ENCODE measurements at regions not wholly inside any gene's neighbourhood (a gene's known extent, or its start where the extent isn't known, plus 50 kb on each side); places are given as distances from the start of the nearest gene placed in this dataset.

- TF ChIP-seq LEF1 (IDR thresholded peaks at IDR 0.05; ENCODE audit: borderline replicate concordance) (no peak), ELF4 (IDR thresholded peaks at IDR 0.05) (no peak), FOXK2 (IDR thresholded peaks at IDR 0.05) (no peak), FOXM1 (IDR thresholded peaks at IDR 0.05; ENCODE audit: borderline replicate concordance) (no peak), ZNF384 (IDR thresholded peaks at IDR 0.05) (no peak), FOXA1 (IDR thresholded peaks at IDR 0.05) (no peak), CTBP1 (IDR thresholded peaks at IDR 0.05; ENCODE audit: borderline replicate concordance) (no peak), TARDBP (IDR thresholded peaks at IDR 0.05) (no peak), SP1 (IDR thresholded peaks at IDR 0.05) (no peak), HDGF (IDR thresholded peaks at IDR 0.05; ENCODE audit: borderline replicate concordance) (no peak), BHLHE40 (IDR thresholded peaks at IDR 0.05; ENCODE audit: borderline replicate concordance) (no peak), SUZ12 (IDR thresholded peaks at IDR 0.05) (no peak)
Observed at GRCh38 chr14:83467811-83468210, 1934.2 kb upstream of the SEL1L start.
